AG09309 (cell line): ENCODE measurements at regions not wholly inside any gene's neighbourhood (a gene's known extent, or its start where the extent isn't known, plus 50 kb on each side); places are given as distances from the start of the nearest gene placed in this dataset.
"Not testable (repeated sequence)": the region's sequence is repeated elsewhere in the genome, so short reads cannot be mapped to it uniquely, and the experiment has no call there.

Experiments
- DNase-seq: peaks from one replicate; pipeline ENCODE4 v3.0.0-alpha.2; 2010; ENCODE audit warnings: low read depth
- H3K4me3 ChIP-seq: 2 replicates; pipeline ENCODE4 v1.5.1; 2011; ENCODE audit warnings: mild to moderate bottlenecking, low read depth, low read length, moderate library complexity; ENCODE audit not compliant: control insufficient read depth
- CTCF ChIP-seq: IDR thresholded peaks from 2 replicates; pipeline ENCODE4 v1.5.1; 2011; ENCODE audit warnings: mild to moderate bottlenecking, low read depth, low read length, inconsistent platforms; ENCODE audit not compliant: insufficient read depth, control insufficient read depth; ENCODE audit errors: missing control alignments

DNA sequence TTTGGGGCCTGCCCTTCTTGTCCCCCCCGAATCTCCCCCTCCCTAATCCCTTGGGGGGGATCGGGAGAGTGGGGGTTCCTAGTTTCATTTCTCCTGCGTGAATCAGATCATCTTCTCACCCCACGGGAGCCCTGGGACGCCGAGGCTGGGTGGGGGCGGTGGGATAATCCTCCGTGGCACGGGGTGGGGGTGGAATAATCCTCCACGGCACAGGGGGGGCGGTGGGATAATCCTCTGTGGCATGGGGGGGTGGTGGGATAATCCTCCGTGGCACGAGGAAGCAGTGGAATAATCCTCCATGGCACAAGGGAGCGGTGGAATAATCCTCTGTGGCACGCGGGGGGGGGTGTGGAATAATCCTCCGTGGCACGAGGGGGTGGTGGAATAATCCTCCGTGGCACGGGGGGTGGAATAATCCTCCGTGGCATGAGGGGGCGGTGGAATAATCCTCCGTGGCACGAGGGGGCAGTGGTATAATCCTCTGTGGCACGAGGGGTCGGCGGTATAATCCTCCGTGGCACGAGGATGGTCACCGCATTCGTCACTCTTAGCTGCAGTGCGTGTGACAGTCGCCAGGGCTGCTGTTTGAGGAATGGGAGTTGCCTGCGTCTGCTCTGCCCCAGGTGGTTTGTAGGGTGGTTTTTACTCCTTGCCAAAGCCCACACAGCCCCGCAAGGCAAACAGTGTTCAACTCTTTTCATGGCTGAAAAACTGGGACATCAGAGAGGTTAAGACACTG is 156.9 kb downstream of the LAT start:
- TF ChIP-seq CTCF: no peak
- no peak overlapping the region for H3K4me3 ChIP-seq
- no peak for DNase-seq

DNA sequence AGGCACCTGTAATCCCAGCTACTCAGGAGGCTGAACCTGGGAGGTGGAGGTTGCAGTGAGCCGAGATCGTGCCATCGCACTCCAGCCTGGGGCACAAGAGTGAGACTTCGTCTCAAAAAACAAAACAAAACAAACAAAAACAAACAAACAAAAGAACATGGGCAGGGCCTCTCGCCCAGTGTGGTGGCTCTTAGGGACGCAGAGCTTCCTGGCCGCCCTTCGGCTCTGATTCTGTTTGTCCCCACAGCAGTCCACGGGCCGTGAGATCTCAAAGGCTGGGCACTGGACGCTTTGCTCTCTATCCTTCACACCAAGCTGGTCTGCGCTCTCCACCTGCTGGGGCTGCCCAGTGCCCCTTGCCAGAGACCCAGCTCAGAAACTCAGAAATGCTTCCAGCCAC is 156.3 kb downstream of the LAT start:
- DNase-seq, H3K4me3 ChIP-seq: not testable (repeated sequence)

DNA sequence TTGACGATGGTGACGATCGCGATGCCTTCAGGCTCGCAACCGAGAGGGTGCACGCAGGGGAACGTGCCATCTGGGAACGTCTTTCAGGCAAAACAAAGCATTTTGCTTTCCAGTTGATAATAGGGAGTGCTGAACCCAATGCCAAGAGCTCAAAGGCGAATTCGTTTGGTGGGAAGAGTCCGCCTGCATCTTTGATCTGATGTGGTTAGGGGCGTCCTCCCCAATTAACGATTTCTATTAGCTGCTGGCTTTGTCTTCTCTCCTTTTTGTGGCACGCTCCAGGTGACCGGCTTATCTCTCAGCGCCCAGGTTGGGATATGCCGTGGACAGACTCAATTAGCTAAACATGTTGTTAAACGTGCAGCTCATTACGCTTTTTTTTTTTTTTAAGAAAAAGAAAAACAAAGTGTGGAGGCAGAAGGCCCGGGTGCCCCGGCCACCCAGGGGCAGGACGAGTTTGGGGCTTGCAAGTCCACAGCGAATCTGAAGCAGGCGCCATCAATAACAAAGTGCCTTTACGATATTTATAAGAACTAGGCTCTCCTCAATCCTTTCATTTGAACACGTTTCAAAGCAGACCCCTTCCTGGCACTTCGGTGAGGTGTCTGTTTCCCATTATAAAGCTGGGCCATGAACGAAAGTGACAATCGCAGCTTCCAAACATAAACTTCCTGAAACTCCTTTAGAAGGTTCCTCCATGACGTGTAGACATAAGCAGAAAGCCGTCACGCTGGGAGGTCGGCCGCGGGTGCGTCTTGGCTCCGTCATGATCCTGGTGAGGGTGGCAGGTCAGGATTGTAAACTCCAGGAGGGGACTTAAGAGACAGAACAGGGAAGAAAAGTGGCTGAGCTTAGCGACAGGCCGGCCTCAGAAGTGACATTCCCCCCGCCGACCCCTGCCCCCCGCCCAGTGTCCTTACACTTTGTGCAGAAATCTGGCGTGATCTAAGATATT is 155.3 kb downstream of the LAT start:
- not testable (repeated sequence) for H3K4me3 ChIP-seq, DNase-seq

GRCh38 chr16:29139261-29139802 is 154.5 kb downstream of the LAT start:
- no peak for TF ChIP-seq CTCF

GRCh38 chr16:29138698-29139097 is 153.8 kb downstream of the LAT start:
- not testable (repeated sequence) for H3K4me3 ChIP-seq, DNase-seq

More at GRCh38 chr16:29139261-29139802, 154.5 kb downstream of the LAT start:
- no peak overlapping the region for H3K4me3 ChIP-seq
- no peak for DNase-seq

DNA sequence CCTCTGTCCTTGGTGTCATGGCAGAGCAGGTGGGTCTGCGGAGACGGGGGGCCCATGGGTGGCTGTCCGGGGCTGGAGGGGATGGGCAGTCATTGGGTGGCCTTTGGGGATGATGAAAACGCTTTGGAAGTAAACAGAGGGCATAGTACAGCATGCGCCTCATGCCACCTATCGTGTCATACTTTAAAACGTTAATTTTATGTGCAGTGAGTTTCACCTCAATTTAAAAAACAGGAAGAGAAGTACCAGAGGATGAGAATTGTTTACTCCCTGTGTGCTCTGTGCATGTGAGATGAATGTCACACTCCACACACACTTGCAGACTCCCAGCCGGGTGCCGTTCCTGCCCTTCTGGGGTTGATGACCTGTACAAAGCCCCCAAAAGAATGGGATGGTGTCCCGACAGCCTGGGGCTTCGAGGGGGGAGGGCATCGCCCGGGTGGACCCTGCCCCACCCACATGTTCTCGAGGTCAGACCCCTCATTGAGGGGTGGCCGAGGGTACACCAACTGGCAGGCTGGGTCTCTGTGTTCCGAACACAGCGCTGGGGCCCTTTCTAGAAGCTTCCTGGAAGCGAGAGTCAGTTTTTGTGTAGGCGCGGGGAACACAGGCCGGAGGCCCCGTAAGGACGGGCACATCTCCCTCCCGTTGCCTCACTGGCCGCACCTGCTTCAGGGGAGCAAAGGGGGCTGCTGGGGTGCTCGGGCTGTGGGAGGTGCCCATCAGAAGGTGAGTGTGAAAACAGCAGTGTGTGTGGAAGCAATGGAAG is 153.2 kb downstream of the LAT start:
- DNase-seq, H3K4me3 ChIP-seq: not testable (repeated sequence)

DNA sequence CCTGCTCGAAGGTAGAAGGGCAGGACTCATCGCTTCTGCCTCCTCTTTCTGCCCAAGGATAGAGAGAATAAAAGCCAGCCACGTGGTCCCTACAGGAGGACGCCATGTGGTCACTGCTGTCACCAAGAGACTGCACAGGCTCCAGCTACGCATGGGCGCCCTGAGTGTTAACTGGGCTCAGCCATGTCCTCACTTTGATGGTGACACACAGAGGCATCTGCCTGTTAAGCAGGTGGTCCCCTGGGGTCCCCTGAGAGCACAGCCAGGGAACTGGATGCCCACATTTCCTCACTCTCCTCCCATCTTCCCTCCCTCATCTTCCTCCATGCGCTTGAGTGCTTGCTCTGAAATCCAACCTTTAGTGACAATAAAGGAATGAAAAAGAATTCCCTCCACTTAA is 152.6 kb downstream of the LAT start:
- not testable (repeated sequence) for DNase-seq, H3K4me3 ChIP-seq

GRCh38 chr16:29136916-29137315 is 152.1 kb downstream of the LAT start:
- not testable (repeated sequence) for H3K4me3 ChIP-seq

GRCh38 chr16:29136046-29136696 is 151.3 kb downstream of the LAT start:
- not testable (repeated sequence) for H3K4me3 ChIP-seq, DNase-seq

More at GRCh38 chr16:29136916-29137315, 152.1 kb downstream of the LAT start:
- not testable (repeated sequence) for DNase-seq

DNA sequence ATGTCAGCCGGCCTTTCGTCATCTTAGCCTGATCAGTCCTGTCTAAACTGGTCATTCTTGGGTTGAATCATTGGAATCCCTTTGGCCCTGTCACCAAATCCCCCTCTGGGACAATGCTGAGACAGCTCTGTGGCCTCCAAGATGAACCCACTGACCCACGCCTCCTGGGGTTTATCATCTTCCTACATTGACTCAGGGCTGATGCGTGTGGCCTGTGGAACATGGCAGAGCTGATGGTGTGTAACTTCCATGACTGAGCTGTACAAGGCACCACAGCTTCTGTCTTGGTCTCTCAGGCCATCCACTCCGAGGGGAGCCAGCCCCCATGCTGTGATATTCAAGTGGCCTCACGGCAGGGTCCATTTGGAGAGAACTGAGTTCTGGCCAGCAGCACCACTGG is 150.2 kb downstream of the LAT start:
- not testable (repeated sequence) for H3K4me3 ChIP-seq, DNase-seq

DNA sequence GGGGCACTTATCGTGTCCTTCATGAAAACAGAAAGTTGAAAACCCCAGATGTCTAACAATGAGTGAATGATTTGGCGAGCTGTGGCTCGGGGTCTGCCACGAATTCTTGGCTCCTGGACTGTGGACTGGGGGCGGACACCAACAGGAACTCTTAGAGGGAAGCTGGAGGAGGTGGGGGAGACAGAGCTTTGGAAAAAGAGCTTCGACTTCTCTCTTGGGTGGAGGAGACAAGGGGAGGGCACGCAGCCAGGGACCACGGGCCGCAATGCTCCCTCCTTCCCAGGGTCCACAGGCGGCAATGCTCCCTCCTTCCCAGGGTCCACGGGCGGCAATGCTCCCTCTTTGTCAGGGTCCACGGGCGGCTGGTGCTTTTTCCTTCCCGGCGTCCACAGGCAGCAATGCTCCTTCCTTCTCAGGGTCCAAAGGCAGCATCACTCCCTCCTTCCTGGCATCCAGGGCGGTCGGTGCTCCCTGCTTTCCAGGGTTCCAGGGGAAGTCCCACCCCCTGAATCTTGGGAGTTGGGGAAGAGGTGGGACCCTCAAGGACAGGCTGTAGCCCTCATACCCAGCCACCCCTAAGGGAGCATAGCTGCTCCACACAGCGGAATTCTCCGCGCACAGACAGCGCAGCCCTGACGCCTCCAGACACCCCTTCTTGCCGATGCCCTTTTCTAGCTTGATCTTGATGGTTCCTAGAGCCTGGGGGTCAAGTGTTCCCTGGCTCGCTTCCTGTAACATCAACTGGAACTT is 149.0 kb downstream of the LAT start:
- not testable (repeated sequence) for H3K4me3 ChIP-seq, DNase-seq

- DNase-seq, H3K4me3 ChIP-seq: not testable (repeated sequence)
Measured at GRCh38 chr16:29132869-29133268, 148.0 kb downstream of the LAT start.

GRCh38 chr16:29132444-29132843 is 147.6 kb downstream of the LAT start:
- not testable (repeated sequence) for H3K4me3 ChIP-seq, DNase-seq
